ENCODE measurements at regions not wholly inside any gene's neighbourhood (a gene's known extent, or its start where the extent isn't known, plus 50 kb on each side); places are given as distances from the start of the nearest gene placed in this dataset.

DNA sequence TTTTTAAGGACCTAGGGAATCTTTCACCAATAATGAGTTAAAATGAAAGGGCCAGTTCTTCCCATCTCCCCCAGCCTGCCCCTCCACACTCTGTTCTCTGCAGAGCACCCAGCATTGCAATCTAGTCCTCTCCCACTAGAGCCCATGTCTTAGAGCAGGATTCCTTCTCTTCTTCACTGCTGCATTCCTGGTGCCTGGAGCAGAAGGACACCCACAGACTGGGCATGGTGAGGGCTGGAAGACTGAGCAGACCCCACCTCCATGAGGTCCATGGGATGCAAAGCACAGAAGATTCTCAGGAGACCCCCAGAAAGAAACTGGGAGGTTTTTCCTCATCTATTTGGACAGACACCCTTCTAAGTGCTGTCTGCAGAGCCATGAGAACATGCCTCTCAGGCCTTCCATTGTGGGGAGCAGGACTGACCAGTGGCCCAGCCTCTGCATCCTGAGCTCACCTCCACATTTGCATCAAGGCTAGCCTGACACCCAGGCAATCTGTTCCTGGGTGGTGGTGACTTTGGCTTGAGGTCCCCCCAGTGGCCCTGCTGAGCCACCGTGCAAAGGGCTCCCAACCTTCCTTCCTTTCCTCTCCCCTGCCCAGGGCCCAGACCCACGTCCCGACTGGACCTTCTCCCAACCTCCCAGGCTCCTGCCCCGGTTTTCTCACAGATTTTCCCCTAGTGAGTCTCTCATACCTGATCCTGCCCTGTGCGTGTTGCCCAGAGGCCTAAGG, 74.2 kb upstream of the ZNF469 start:
- FAIRE-seq (no peak), DNase-seq (ENCODE audit: low read depth) (no peak)
- H3K9me3 Mint-ChIP-seq (ENCODE audit: unreplicated experiment) = peaks cover 8% of the 10 kb centered on the region
- peak overlapping the region; percentile 91 for H3K27ac Mint-ChIP-seq (ENCODE audit: unreplicated experiment)
- Histone ChIP-seq H3K4me1 (ENCODE audit: insufficient read depth, low read length) (peaks cover 48% of the 10 kb centered on the region), H3K4me2 (ENCODE audit: low read length) (no peak overlapping the region), H4K20me1 (ENCODE audit: insufficient read depth, low read length) (no peaks in the 10 kb centered on the region), H3K4me3 (ENCODE audit: insufficient read depth, low read depth, low read length) (no peak overlapping the region), H3K9ac (ENCODE audit: low read length) (no peak overlapping the region), H3K36me3 (ENCODE audit: insufficient read depth, low read length) (no peaks in the 10 kb centered on the region), H3K79me2 (ENCODE audit: insufficient read depth, low read length) (no peaks in the 10 kb centered on the region), H2AFZ (ENCODE audit: low read depth, low read length) (no peak overlapping the region), H3K27me3 (ENCODE audit: insufficient read depth, low read length) (no peaks in the 10 kb centered on the region), H3K9me3 (ENCODE audit: insufficient read depth, low read depth, low read length) (peaks cover 5% of the 10 kb centered on the region), H3K27ac (ENCODE audit: low read depth, low read length) (peak overlapping the region; percentile 98)
- H3K4me3 Mint-ChIP-seq (ENCODE audit: unreplicated experiment) = no peak overlapping the region
- TF ChIP-seq, protein P1, sequence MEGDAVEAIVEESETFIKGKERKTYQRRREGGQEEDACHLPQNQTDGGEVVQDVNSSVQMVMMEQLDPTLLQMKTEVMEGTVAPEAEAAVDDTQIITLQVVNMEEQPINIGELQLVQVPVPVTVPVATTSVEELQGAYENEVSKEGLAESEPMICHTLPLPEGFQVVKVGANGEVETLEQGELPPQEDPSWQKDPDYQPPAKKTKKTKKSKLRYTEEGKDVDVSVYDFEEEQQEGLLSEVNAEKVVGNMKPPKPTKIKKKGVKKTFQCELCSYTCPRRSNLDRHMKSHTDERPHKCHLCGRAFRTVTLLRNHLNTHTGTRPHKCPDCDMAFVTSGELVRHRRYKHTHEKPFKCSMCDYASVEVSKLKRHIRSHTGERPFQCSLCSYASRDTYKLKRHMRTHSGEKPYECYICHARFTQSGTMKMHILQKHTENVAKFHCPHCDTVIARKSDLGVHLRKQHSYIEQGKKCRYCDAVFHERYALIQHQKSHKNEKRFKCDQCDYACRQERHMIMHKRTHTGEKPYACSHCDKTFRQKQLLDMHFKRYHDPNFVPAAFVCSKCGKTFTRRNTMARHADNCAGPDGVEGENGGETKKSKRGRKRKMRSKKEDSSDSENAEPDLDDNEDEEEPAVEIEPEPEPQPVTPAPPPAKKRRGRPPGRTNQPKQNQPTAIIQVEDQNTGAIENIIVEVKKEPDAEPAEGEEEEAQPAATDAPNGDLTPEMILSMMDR (IDR thresholded peaks at IDR 0.05; ENCODE audit: insufficient read depth, low read depth, low read length) = no peak
- TF ChIP-seq EZH2 (IDR thresholded peaks at IDR 0.05; ENCODE audit: insufficient read depth, low read length) = no peak
- peaks cover 44% of the 10 kb centered on the region for H3K4me1 Mint-ChIP-seq (ENCODE audit: low read depth, unreplicated experiment)
- peaks cover under 1% of the 10 kb centered on the region for H3K36me3 Mint-ChIP-seq (ENCODE audit: low read depth, unreplicated experiment)
- no peaks in the 10 kb centered on the region for H3K27me3 Mint-ChIP-seq (ENCODE audit: low read depth, unreplicated experiment)

DNA sequence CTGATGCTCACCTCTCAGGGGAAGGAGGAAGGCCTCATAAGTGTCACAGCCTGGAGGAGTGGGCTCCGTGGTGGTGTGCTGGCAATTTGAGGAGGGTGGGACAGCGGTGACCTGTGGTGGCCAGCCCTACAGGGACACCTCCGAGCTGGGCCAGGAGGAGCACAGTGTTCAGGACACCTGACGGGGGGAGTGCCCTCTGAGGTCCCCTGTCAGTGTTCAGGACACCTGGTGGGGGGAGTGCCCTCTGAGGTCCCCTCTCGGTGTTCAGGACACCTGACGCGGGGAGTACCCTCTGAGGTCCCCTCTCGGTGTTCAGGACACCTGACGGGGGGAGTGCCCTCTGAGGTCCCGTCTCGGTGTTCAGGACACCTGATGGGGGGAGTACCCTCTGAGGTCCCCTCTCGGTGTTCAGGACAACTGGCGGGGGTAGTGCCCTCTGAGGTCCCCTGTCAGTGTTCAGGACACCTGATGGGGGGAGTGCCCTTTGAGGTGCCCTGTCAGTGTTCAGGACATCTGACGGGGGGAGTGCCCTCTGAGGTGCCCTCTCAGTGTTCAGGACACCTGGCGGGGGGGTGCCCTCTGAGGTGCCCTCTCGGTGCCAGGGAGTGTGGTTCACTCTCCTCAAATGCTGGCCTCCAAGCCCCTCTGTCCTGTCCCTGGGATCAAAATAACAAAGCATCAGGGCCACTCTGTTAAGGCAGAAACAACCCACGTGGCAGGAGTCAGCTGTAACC, 73.4 kb upstream of the ZNF469 start:
- peaks cover 37% of the 10 kb centered on the region for H3K4me1 Mint-ChIP-seq (ENCODE audit: low read depth, unreplicated experiment)
- no peak for FAIRE-seq
- H3K36me3 Mint-ChIP-seq (ENCODE audit: low read depth, unreplicated experiment) = no peaks in the 10 kb centered on the region
- peaks cover 7% of the 10 kb centered on the region for H3K9me3 Mint-ChIP-seq (ENCODE audit: unreplicated experiment)
- Histone ChIP-seq H3K27me3 (ENCODE audit: insufficient read depth, low read length) (no peaks in the 10 kb centered on the region), H3K36me3 (ENCODE audit: insufficient read depth, low read length) (no peaks in the 10 kb centered on the region), H3K4me3 (ENCODE audit: insufficient read depth, low read depth, low read length) (no peak overlapping the region), H3K4me2 (ENCODE audit: low read length) (no peak overlapping the region), H3K9ac (ENCODE audit: low read length) (no peak overlapping the region), H4K20me1 (ENCODE audit: insufficient read depth, low read length) (no peaks in the 10 kb centered on the region), H3K79me2 (ENCODE audit: insufficient read depth, low read length) (no peaks in the 10 kb centered on the region), H3K4me1 (ENCODE audit: insufficient read depth, low read length) (peaks cover 41% of the 10 kb centered on the region), H3K9me3 (ENCODE audit: insufficient read depth, low read depth, low read length) (peaks cover 5% of the 10 kb centered on the region), H2AFZ (ENCODE audit: low read depth, low read length) (no peak overlapping the region), H3K27ac (ENCODE audit: low read depth, low read length) (no peak overlapping the region)
- no peak for DNase-seq (ENCODE audit: low read depth)
- H3K27ac Mint-ChIP-seq (ENCODE audit: unreplicated experiment) = peak overlapping the region; percentile 88
- no peak overlapping the region for H3K4me3 Mint-ChIP-seq (ENCODE audit: unreplicated experiment)
- TF ChIP-seq, protein P1 (IDR thresholded peaks at IDR 0.05; ENCODE audit: insufficient read depth, low read depth, low read length) = no peak
- TF ChIP-seq EZH2 (IDR thresholded peaks at IDR 0.05; ENCODE audit: insufficient read depth, low read length) = no peak
- no peaks in the 10 kb centered on the region for H3K27me3 Mint-ChIP-seq (ENCODE audit: low read depth, unreplicated experiment)

DNA sequence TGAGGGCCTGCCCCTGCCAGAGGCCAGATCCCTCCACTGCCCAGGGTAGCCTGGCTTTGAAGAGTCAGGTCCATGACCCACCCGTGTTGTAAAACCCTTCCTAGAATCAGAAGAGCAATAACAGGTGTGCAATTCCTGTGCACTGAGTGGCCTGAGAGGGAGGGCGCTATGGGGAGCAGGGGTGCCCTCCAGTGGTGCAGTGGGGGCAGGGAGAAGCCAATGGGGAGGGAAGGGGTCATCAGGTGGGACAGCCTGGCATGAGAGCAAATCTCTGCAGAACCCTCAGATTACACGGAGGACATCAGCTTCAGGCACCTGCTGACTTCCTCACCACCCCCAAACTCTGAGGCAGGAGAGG, 72.9 kb upstream of the ZNF469 start:
- DNase-seq (ENCODE audit: low read depth) (no peak), FAIRE-seq (no peak)
- no peaks in the 10 kb centered on the region for H3K36me3 Mint-ChIP-seq (ENCODE audit: low read depth, unreplicated experiment)
- no peaks in the 10 kb centered on the region for H3K27me3 Mint-ChIP-seq (ENCODE audit: low read depth, unreplicated experiment)
- Histone ChIP-seq H3K27ac (ENCODE audit: low read depth, low read length) (no peak overlapping the region), H3K4me3 (ENCODE audit: insufficient read depth, low read depth, low read length) (no peak overlapping the region), H3K9me3 (ENCODE audit: insufficient read depth, low read depth, low read length) (peaks cover 5% of the 10 kb centered on the region), H3K36me3 (ENCODE audit: insufficient read depth, low read length) (no peaks in the 10 kb centered on the region), H4K20me1 (ENCODE audit: insufficient read depth, low read length) (no peaks in the 10 kb centered on the region), H2AFZ (ENCODE audit: low read depth, low read length) (no peak overlapping the region), H3K9ac (ENCODE audit: low read length) (no peak overlapping the region), H3K79me2 (ENCODE audit: insufficient read depth, low read length) (no peaks in the 10 kb centered on the region), H3K27me3 (ENCODE audit: insufficient read depth, low read length) (no peaks in the 10 kb centered on the region), H3K4me2 (ENCODE audit: low read length) (no peak overlapping the region), H3K4me1 (ENCODE audit: insufficient read depth, low read length) (peaks cover 36% of the 10 kb centered on the region)
- peaks cover 7% of the 10 kb centered on the region for H3K9me3 Mint-ChIP-seq (ENCODE audit: unreplicated experiment)
- peaks cover 31% of the 10 kb centered on the region for H3K4me1 Mint-ChIP-seq (ENCODE audit: low read depth, unreplicated experiment)
- H3K27ac Mint-ChIP-seq (ENCODE audit: unreplicated experiment) = no peak overlapping the region
- TF ChIP-seq, protein P1 (IDR thresholded peaks at IDR 0.05; ENCODE audit: insufficient read depth, low read depth, low read length) = no peak
- no peak for TF ChIP-seq EZH2 (IDR thresholded peaks at IDR 0.05; ENCODE audit: insufficient read depth, low read length)
- no peak overlapping the region for H3K4me3 Mint-ChIP-seq (ENCODE audit: unreplicated experiment)
